AG09319 (cell line): ENCODE measurements at regions not wholly inside any gene's neighbourhood (a gene's known extent, or its start where the extent isn't known, plus 50 kb on each side); places are given as distances from the start of the nearest gene placed in this dataset.

ENCODE experiments used
- DNase-seq: peaks from one replicate; pipeline ENCODE4 v3.0.0-alpha.2; 2010; ENCODE audit warnings: low read depth; ENCODE audit errors: extremely low read depth
- TF ChIP-seq, protein P1 (sequence below): IDR thresholded peaks from 2 replicates; pipeline ENCODE4 v1.5.1; 2011; ENCODE audit warnings: low read depth, mild to moderate bottlenecking, inconsistent platforms, low read length, moderate library complexity

DNA sequence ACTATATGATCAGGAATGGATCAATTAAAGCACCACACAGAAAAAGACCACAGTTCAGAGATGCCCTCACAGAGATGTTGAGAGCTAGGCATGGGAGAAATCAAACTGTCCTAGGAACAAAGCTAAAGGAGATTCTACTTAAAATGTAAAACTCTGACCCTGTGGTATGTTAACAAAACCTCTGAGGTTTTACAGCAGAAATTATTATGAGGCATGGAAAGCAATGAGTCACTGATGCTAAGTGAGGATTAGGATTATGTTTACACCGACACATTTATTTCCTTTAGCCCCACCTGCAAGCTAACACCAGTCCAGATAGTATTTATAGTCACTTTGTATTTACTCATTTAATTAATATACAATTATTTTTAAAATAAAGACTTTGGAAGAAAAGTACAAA lies 1242.2 kb downstream of the OTOL1 start:
- TF ChIP-seq, protein P1, sequence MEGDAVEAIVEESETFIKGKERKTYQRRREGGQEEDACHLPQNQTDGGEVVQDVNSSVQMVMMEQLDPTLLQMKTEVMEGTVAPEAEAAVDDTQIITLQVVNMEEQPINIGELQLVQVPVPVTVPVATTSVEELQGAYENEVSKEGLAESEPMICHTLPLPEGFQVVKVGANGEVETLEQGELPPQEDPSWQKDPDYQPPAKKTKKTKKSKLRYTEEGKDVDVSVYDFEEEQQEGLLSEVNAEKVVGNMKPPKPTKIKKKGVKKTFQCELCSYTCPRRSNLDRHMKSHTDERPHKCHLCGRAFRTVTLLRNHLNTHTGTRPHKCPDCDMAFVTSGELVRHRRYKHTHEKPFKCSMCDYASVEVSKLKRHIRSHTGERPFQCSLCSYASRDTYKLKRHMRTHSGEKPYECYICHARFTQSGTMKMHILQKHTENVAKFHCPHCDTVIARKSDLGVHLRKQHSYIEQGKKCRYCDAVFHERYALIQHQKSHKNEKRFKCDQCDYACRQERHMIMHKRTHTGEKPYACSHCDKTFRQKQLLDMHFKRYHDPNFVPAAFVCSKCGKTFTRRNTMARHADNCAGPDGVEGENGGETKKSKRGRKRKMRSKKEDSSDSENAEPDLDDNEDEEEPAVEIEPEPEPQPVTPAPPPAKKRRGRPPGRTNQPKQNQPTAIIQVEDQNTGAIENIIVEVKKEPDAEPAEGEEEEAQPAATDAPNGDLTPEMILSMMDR, result no peak
- DNase-seq, result no peak

DNA sequence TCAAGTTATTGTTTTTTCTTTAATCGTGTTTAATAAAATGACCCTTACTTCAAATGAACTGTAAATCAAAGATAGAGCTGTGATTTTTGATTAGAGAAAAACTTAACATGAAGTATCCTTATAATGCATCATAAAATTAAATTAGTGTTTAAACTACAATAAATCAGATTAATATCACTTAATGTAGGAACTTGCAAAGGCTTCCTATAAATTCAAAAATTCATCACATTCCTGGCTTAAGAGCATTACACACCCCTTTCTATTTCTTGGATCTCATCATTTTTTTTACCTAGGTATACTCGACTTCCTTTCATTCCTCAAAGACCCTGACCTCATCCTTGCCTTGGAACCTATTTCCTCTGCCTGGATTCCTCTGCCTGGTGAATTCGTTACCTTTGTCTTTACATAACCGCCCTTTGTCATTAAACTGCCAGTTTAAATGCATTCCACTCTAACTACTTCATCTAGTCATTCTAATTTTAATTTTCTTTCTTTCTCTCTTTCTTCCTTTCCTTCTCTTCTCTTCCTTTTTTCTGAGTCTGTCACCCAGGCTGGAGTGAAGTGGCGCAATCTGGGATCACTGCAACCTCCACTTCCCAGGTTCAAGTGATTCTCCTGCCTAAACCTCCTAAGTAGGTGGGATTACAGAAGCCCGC lies 1244.5 kb downstream of the OTOL1 start:
- TF ChIP-seq, protein P1, result no peak
- DNase-seq, result no peak

DNA sequence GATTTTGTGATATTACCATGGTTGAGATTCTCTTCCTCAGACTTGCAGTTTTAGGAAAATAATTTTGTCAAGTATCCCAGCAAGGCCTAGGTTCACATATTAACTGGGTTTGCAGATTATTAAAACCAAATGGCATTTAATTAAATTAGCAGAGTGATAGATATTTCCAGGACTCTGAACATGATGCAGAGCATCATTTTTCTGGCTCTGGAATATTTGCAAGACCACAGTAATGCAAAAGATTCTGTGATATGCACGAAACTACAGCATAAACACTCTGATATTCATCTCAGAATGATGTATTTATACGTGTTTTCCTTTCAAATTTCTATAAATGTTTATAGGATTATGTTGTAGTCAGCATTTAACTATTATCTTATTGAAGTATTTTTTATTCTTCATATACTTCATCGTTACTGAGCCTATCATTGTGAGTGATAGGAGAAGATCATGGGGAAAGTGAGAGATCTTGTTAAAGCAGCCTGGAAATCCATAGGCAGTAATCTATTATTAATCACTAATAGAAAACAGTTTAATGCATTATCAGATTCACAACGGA lies 1245.6 kb downstream of the OTOL1 start:
- peak; percentile 16 for DNase-seq
- TF ChIP-seq, protein P1, result no peak

DNA sequence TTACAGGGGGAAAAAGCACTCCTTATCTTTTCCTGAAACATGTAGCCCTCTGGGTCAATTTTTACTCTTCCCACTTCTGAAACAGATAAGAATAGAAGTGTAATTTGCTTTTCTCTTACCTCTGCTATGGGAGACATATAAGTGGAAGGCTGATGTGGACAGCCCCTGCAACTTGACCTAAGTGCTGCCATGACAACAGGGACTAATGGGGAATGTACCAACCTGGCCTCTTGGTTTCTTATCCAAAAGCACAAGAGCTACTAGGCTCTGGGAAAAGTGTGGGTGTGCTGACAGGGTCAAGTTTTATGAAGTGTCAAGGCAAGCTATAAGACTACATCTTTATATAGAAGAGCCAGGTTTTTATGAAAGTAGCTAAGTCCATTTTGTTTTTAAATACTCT lies 1246.5 kb downstream of the OTOL1 start:
- TF ChIP-seq, protein P1, result no peak
- DNase-seq, result no peak

DNA sequence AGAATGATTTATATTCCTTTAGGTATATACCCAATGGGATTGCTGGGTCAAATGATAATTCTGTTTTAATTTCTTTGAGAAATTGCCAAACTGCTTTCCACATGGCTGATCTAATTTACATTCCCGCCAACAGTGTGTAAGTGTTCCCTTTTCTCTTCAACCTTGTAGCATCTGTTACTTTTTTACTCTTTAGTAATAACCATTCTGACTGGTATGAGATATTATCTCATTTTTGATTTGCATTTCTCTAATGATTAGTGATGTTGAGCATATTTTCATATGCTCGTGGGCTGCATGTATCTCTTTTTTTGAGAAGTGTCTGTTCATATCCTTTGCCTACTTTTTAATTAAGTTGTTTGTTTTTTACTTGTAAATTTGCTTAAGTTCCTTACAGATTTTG lies 1264.2 kb downstream of the OTOL1 start:
- TF ChIP-seq, protein P1, result no peak
- DNase-seq, result no peak

DNA sequence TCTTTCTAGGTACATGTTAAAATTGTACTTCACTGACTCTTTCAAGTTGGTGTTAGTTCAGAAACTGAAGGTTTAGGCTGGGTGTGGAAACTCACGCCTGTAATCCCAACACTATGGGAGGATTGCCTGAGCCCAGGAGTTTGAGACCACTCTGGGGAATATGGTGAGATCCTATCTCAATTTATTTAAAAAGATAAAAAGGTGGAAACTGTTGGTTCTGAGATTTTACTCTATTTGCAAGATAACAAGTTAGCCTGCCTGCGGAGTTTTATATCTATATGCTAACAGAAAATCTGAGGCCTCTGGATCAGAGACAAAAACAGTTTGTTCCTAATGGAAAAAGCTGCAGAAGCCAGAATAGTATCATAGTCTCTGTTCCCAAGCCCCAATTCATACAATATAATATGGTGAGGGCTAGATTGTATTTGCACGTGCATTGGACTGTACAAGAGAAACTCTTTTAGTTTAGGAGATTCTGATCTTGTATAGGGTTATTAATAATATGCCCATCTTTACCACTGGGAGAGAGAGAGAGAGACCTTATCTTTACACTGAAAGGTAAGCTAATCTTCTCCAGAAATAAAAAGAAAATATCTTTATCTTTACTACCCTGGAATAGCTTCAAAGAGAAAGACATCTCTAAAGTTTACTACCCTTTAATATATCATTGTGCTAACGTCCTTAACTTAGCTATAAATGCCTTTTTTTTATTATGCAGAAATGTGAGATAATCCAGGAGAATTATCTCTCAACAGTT lies 1267.6 kb downstream of the OTOL1 start:
- DNase-seq, result no peak
- TF ChIP-seq, protein P1, result no peak

DNA sequence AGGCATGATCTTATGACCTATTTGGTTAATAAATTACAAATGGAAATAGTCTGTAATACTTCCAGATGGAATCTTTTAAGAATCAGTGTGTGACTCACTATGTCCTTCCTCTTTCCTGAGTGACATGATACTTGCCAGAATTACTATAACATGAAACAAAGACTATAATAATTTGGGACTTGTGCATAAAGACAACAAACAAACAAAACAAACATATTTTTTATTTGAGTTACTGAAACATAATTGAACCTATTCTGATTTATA lies 1268.1 kb downstream of the OTOL1 start:
- DNase-seq, result no peak
- TF ChIP-seq, protein P1, result no peak
